GM10266 (cell line): ENCODE measurements at regions not wholly inside any gene's neighbourhood (a gene's known extent, or its start where the extent isn't known, plus 50 kb on each side); places are given as distances from the start of the nearest gene placed in this dataset.

Source experiments
- DNase-seq: peaks from one replicate; pipeline ENCODE4 v3.0.0; 2012; ENCODE audit errors: extremely low spot score
- TF ChIP-seq, protein P1 (sequence below): IDR thresholded peaks from 2 replicates; pipeline ENCODE4 v1.5.1; 2012; ENCODE audit warnings: mild to moderate bottlenecking, low read depth; ENCODE audit not compliant: control insufficient read depth, insufficient read depth; ENCODE audit errors: missing control alignments

- TF ChIP-seq, protein P1, sequence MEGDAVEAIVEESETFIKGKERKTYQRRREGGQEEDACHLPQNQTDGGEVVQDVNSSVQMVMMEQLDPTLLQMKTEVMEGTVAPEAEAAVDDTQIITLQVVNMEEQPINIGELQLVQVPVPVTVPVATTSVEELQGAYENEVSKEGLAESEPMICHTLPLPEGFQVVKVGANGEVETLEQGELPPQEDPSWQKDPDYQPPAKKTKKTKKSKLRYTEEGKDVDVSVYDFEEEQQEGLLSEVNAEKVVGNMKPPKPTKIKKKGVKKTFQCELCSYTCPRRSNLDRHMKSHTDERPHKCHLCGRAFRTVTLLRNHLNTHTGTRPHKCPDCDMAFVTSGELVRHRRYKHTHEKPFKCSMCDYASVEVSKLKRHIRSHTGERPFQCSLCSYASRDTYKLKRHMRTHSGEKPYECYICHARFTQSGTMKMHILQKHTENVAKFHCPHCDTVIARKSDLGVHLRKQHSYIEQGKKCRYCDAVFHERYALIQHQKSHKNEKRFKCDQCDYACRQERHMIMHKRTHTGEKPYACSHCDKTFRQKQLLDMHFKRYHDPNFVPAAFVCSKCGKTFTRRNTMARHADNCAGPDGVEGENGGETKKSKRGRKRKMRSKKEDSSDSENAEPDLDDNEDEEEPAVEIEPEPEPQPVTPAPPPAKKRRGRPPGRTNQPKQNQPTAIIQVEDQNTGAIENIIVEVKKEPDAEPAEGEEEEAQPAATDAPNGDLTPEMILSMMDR, result no peak
- no peak for DNase-seq
These were observed 94.7 kb downstream of the IRS2 start for GRCh38 chr13:109691689-109692088.

DNA sequence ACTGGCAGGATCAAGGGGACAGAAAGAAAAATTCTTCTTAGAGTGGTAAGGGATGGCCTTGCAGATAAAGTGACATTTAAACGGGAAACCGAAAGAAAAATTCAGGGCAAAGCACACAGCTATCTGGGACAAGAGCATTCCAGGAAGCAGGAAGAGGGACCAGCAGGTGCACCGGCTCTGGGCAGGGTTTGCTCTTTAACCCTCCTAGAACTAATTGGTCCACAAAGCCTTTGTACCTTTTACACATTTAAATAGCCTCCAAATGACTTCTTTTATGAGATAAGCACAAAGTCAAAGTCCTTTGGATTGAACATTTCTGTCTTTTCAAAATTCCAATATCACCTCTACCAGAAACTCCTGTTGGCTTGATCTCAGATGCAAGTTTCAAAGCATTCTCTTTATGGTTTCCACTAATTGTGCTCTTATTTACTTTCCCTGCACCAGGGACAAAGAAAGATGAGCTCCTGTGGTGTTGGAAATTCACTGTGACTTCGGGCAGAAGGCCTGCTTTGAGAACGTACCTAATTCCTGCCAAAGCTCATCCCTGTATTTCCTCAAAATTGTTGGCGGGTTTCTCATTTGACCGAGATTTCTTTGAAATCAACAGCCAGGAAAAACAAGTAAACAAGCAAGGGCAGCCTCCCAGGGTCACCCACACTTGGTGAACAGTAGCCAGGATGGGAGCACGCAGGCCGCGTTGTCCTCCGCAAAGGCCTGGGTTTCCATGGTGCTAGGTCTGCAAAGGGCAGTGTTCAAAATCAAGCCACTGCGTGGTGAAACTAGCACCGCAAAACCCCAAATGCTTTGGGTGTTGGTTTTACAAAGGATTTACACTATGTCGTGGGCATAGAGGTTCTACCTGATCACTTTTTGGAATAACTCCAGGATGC is 98.6 kb downstream of the IRS2 start:
- TF ChIP-seq, protein P1, result no peak
- DNase-seq, result no peak

- no peak for DNase-seq
- TF ChIP-seq, protein P1, result no peak
These were observed 101.2 kb downstream of the IRS2 start for GRCh38 chr13:109685203-109685602.

- TF ChIP-seq, protein P1, result no peak
- no peak for DNase-seq
These were observed 101.6 kb downstream of the IRS2 start for GRCh38 chr13:109684824-109685202.

GRCh38 chr13:109684084-109684823 is 102.1 kb downstream of the IRS2 start:
- TF ChIP-seq, protein P1, result no peak
- no peak for DNase-seq

- DNase-seq, result no peak
These were observed 103.7 kb downstream of the IRS2 start for GRCh38 chr13:109682534-109683244.

More at GRCh38 chr13:109682534-109683244, 103.7 kb downstream of the IRS2 start:
- TF ChIP-seq, protein P1, result no peak
